Mesenchymal stem cell (in vitro differentiated cells and primary cell): ENCODE measurements at regions not wholly inside any gene's neighbourhood (a gene's known extent, or its start where the extent isn't known, plus 50 kb on each side); places are given as distances from the start of the nearest gene placed in this dataset.

Source experiments
- DNase-seq: peaks from one replicate; pipeline ENCODE4 v3.0.0-alpha.2; 2013
- H2AFZ ChIP-seq: one replicate; pipeline ENCODE4 v1.6.1; 2013; ENCODE audit warnings: low read depth, mild to moderate bottlenecking, control low read depth, inconsistent platforms, low read length, moderate library complexity
- H2AK5ac ChIP-seq: 2 replicates; pipeline ENCODE4 v1.6.1; 2013; ENCODE audit warnings: low read length, moderate library complexity, mild to moderate bottlenecking, inconsistent platforms; ENCODE audit not compliant: severe bottlenecking
- H2BK120ac ChIP-seq: one replicate; pipeline ENCODE4 v1.6.1; 2013; ENCODE audit warnings: low read depth, mild to moderate bottlenecking, inconsistent platforms, low read length, moderate library complexity
- H2BK12ac ChIP-seq, 2 experiments: one replicate each; pipeline ENCODE4 v1.6.1; 2013; ENCODE audit warnings: inconsistent platforms in 2 of 2, low read length in 2 of 2, mild to moderate bottlenecking in 2 of 2, moderate library complexity in 2 of 2, control low read depth in 1 of 2
- H2BK15ac ChIP-seq: one replicate; pipeline ENCODE4 v1.6.1; 2013; ENCODE audit warnings: mild to moderate bottlenecking, low read depth, inconsistent platforms; ENCODE audit not compliant: poor library complexity, severe bottlenecking
- H2BK5ac ChIP-seq: 2 replicates; pipeline ENCODE4 v1.6.1; 2013; ENCODE audit warnings: low read depth, mild to moderate bottlenecking, low read length, control low read depth, inconsistent platforms; ENCODE audit not compliant: poor library complexity, severe bottlenecking
- H3K14ac ChIP-seq, 2 experiments: one replicate each; pipeline ENCODE4 v1.6.1; 2013; ENCODE audit warnings: inconsistent platforms in 2 of 2, low read length in 2 of 2, control low read depth in 1 of 2, mild to moderate bottlenecking in 1 of 2, moderate library complexity in 1 of 2
- H3K18ac ChIP-seq, 2 experiments: one replicate each; pipeline ENCODE4 v1.6.1; 2013; ENCODE audit warnings: inconsistent platforms in 2 of 2, low read length in 2 of 2, control low read depth in 1 of 2, low read depth in 1 of 2, mild to moderate bottlenecking in 1 of 2
- H3K23ac ChIP-seq, 2 experiments: one replicate each; pipeline ENCODE4 v1.6.1; 2013; ENCODE audit warnings: inconsistent platforms in 2 of 2, low read length in 2 of 2, mild to moderate bottlenecking in 2 of 2, moderate library complexity in 2 of 2, control low read depth in 1 of 2
- H3K27ac ChIP-seq: 2 replicates; pipeline ENCODE4 v1.5.1; 2013; ENCODE audit warnings: mild to moderate bottlenecking, moderate library complexity, low read length, control low read depth, inconsistent platforms; ENCODE audit not compliant: poor library complexity, severe bottlenecking
- H3K27me3 ChIP-seq, 2 experiments: 2 replicates each; pipeline versions ENCODE4 v1.6.1 to v1.7.0; 2013; ENCODE audit warnings: low read length in 2 of 2, mild to moderate bottlenecking in 2 of 2, moderate library complexity in 2 of 2, control low read depth in 1 of 2, inconsistent platforms in 1 of 2; ENCODE audit not compliant: control insufficient read depth in 1 of 2, insufficient read depth in 1 of 2
- H3K36me3 ChIP-seq, 2 experiments: 2 replicates each; pipeline versions ENCODE4 v1.6.1 to v1.7.0; 2013; ENCODE audit warnings: low read length in 2 of 2, control low read depth in 1 of 2, inconsistent platforms in 1 of 2, low read depth in 1 of 2, mild to moderate bottlenecking in 1 of 2; ENCODE audit not compliant: insufficient read depth in 2 of 2, control insufficient read depth in 1 of 2
- H3K4ac ChIP-seq, 2 experiments: one replicate each; pipeline ENCODE4 v1.6.1; 2013; ENCODE audit warnings: inconsistent platforms in 2 of 2, low read length in 2 of 2, mild to moderate bottlenecking in 2 of 2, moderate library complexity in 2 of 2, control low read depth in 1 of 2, low read depth in 1 of 2
- H3K4me1 ChIP-seq: 2 replicates; pipeline ENCODE4 v1.6.1; 2013; ENCODE audit warnings: low read depth, low read length, control low read depth; ENCODE audit not compliant: control insufficient read depth, insufficient read depth
- H3K4me2 ChIP-seq: 2 replicates; pipeline ENCODE4 v1.6.1; 2013; ENCODE audit warnings: low read length, mild to moderate bottlenecking, inconsistent platforms; ENCODE audit not compliant: poor library complexity, severe bottlenecking
- H3K4me3 ChIP-seq, 2 experiments: 2 replicates each; pipeline versions ENCODE4 v1.5.1 to v1.7.0; 2013; ENCODE audit warnings: low read length in 2 of 2, mild to moderate bottlenecking in 2 of 2, control low read depth in 1 of 2, low read depth in 1 of 2; ENCODE audit not compliant: insufficient read depth in 1 of 2
- H3K79me1 ChIP-seq: replicated peaks from 2 replicates; pipeline ENCODE4 v1.6.1; 2013; ENCODE audit warnings: mild to moderate bottlenecking, control low read depth, low read length, inconsistent platforms; ENCODE audit not compliant: poor library complexity, severe bottlenecking
- H3K9ac ChIP-seq: 2 replicates; pipeline ENCODE4 v1.7.0; 2013; ENCODE audit warnings: mild to moderate bottlenecking, low read length, moderate library complexity
- H3K9me3 ChIP-seq: 2 replicates; pipeline ENCODE4 v1.7.0; 2013; ENCODE audit warnings: mild to moderate bottlenecking, low read length; ENCODE audit not compliant: control insufficient read depth
- H4K8ac ChIP-seq: one replicate; pipeline ENCODE4 v1.6.1; 2013; ENCODE audit warnings: inconsistent platforms, mild to moderate bottlenecking, low read length, moderate library complexity
- H4K91ac ChIP-seq: one replicate; pipeline ENCODE4 v1.6.1; 2013; ENCODE audit warnings: mild to moderate bottlenecking, low read length, inconsistent platforms
- WGBS: methylation state at CpG from one replicate; pipeline ENCODE4 v1.1.7; 2013; ENCODE audit warnings: mixed read lengths; 5-methylcytosine and 5-hydroxymethylcytosine counted together

DNA sequence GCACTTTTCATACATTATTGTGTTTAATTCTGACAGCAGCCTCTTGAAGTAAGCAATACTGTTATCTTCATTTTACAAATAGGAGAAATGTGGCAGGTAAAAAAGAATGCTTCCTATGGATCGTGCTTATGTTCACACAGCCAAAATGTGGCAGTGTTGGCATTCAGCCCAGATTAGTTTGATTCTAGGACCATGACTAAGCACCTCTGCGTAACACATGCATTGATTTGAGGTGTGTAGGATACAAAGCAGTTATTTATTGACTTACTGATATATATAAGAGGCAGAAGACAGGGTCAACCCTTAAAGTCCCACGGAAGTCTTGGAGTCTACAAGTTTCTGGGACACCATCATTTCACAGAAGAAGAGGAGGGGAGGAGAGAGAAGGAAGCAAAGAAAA lies 1144.4 kb upstream of the GOT2 start:
- Histone ChIP-seq H3K23ac (no peak overlapping the region), H2BK12ac (no peak overlapping the region), H3K18ac (no peak overlapping the region), H3K9me3 (no peaks in the 10 kb centered on the region), H3K4me3 (no peak overlapping the region), H2BK15ac (no peak overlapping the region), H3K4ac (no peak overlapping the region), H2AK5ac (no peak overlapping the region), H3K27me3 (no peaks in the 10 kb centered on the region), H4K91ac (no peak overlapping the region), H2BK120ac (no peak overlapping the region), H4K8ac (no peak overlapping the region), H3K79me1 (no peaks in the 10 kb centered on the region), H3K27ac (no peak overlapping the region), H2AFZ (no peak overlapping the region), H2BK5ac (no peak overlapping the region), H3K4me1 (peaks cover 2% of the 10 kb centered on the region), H3K14ac (no peak overlapping the region), H3K36me3 (no peaks in the 10 kb centered on the region), H3K9ac (no peak overlapping the region), H3K4me2 (no peak overlapping the region)
- 56% methylated on average over 2 of the region's 3 CpGs for WGBS
- DNase-seq: no peak

DNA sequence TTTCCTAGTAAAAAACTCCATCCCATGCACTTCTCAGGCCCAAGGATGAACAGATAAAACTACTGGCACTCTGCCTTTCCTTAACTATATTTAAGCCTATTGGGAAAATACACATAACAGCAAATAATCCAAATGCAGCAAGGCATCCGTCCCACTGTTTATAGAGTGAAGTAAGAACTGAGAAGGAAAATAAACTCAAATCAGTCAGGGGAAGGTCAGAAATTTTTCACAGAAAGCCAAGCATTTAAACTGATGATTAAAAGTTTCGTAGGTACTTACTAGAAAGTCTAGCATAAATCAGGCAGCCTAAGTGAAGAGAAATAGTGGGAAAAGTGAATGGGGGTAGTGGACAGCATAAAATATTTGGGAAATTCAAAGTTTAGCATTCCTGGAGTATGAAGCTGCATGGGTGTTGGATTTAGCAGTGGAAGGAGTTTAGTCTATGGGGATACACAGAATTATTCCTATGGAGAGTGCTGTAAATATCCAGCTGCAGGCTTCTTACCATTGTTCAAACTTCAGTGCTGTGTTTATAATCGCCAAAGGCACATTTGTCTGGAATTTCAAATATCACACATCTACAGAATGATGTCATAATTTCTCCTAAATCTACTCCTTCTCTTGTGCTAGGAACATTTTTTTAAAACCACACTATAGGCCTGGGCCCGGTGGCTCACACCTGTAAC lies 1131.0 kb upstream of the GOT2 start:
- H3K14ac ChIP-seq: no peak overlapping the region
- 60% methylated on average over 4 of the region's 4 CpGs for WGBS
- no peak overlapping the region for H3K4ac ChIP-seq
- no peak overlapping the region for H2AK5ac ChIP-seq
- H3K4me2 ChIP-seq: no peak overlapping the region
- no peak overlapping the region for H4K91ac ChIP-seq
- H2AFZ ChIP-seq: no peak overlapping the region
- no peak overlapping the region for H2BK15ac ChIP-seq
- no peak overlapping the region for H4K8ac ChIP-seq
- H3K4me3 ChIP-seq: no peak overlapping the region
- H3K27ac ChIP-seq: no peak overlapping the region
- H3K4me1 ChIP-seq: no peaks in the 10 kb centered on the region
- no peak overlapping the region for H3K9ac ChIP-seq
- H3K79me1 ChIP-seq: no peaks in the 10 kb centered on the region
- no peaks in the 10 kb centered on the region for H3K36me3 ChIP-seq
- H3K9me3 ChIP-seq: no peaks in the 10 kb centered on the region
- DNase-seq: no peak
- H3K18ac ChIP-seq: no peak overlapping the region
- no peak overlapping the region for H2BK12ac ChIP-seq
- H2BK120ac ChIP-seq: no peak overlapping the region
- no peak overlapping the region for H3K23ac ChIP-seq
- no peak overlapping the region for H2BK5ac ChIP-seq
- no peaks in the 10 kb centered on the region for H3K27me3 ChIP-seq

DNA sequence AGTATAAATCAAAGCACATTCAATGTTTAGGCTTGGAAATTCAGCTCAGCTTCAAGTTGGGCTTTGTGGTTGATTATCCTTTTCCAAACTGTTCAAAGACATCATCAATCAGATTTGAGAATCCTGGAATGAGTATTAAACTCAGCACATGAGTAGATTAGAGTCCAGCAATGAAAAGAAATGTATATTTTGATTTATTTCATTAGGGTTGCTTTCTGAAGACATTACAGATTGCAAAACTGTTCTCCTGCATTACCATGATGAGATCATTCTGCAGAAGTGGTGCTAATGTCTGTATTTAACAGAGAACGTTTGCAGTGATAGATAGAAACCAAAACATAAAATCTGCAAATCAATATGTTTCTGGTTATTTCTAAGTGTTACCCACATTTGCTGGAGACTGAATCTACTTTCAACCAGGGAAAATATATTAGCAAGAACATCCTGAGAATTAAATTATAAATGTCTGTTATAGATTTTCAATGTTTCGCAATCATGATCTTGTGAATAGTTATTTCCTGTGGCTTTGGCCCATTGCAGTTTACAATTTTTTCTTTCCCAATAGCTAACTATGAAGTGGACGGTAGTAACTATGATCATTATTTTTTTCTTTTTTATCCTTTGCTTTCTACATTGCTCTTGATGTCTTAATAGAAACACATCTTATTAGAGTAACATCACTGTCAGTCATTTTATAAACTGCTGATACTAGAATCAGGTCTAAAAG lies 1125.7 kb upstream of the GOT2 start:
- DNase-seq: no peak
- H3K27me3 ChIP-seq: no peaks in the 10 kb centered on the region
- no peak overlapping the region for H4K8ac ChIP-seq
- no peak overlapping the region for H2BK5ac ChIP-seq
- no peak overlapping the region for H4K91ac ChIP-seq
- H3K9ac ChIP-seq: peak overlapping the region; percentile 28
- H2AFZ ChIP-seq: no peak overlapping the region
- H3K23ac ChIP-seq: no peak overlapping the region
- no peak overlapping the region for H2BK120ac ChIP-seq
- no peak overlapping the region for H3K14ac ChIP-seq
- H2BK12ac ChIP-seq: no peak overlapping the region
- H3K27ac ChIP-seq: no peak overlapping the region
- no peak overlapping the region for H3K4me2 ChIP-seq
- no peaks in the 10 kb centered on the region for H3K4me1 ChIP-seq
- no peak overlapping the region for H3K4ac ChIP-seq
- no peaks in the 10 kb centered on the region for H3K36me3 ChIP-seq
- H3K18ac ChIP-seq: no peak overlapping the region
- no peak overlapping the region for H3K4me3 ChIP-seq
- H3K9me3 ChIP-seq: no peaks in the 10 kb centered on the region
- no peak overlapping the region for H2AK5ac ChIP-seq
- WGBS: 100% methylated on average over 2 of the region's 3 CpGs
- no peaks in the 10 kb centered on the region for H3K79me1 ChIP-seq
- no peak overlapping the region for H2BK15ac ChIP-seq

DNA sequence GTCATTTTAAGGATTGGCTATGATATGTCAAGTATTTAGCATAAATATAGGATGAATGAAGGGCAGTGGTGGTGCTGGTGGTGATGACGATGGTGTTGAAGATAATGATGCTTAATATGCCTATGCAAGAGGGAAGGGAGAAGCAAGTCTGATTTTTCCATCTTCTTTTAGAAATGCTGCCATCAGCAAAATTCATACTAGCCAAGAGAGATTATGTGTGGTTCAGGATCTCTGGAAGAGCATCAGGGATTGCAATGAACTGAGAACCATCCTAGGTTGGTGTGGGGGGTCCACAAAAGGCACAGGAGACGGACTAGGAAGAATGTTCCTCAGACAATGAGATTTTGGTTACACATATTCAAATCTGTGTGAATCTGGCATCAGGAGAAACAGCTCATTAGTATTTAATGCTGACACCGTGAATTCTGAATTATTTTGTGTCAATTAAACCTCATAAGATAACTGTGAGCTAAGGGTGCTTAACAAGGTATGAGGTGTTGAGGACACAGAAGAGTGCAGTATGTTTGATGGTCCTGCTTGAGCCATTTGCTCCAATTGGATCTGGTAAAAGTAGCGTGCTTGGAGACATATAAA lies 1120.8 kb upstream of the GOT2 start:
- Histone ChIP-seq H3K14ac (no peak overlapping the region), H3K36me3 (no peaks in the 10 kb centered on the region), H2BK5ac (no peak overlapping the region), H3K4me2 (no peak overlapping the region), H2BK120ac (no peak overlapping the region), H3K9me3 (no peaks in the 10 kb centered on the region), H3K4ac (no peak overlapping the region), H3K4me3 (no peak overlapping the region), H2BK15ac (no peak overlapping the region), H3K18ac (no peak overlapping the region), H2AFZ (no peak overlapping the region), H4K8ac (no peak overlapping the region), H2AK5ac (no peak overlapping the region), H4K91ac (no peak overlapping the region), H2BK12ac (no peak overlapping the region), H3K27ac (no peak overlapping the region), H3K9ac (no peak overlapping the region), H3K27me3 (no peaks in the 10 kb centered on the region), H3K79me1 (no peaks in the 10 kb centered on the region), H3K4me1 (no peaks in the 10 kb centered on the region), H3K23ac (no peak overlapping the region)
- 68% methylated on average over 4 of the region's 4 CpGs for WGBS
- DNase-seq: no peak
